ENCODE measurements at regions not wholly inside any gene's neighbourhood (a gene's known extent, or its start where the extent isn't known, plus 50 kb on each side); places are given as distances from the start of the nearest gene placed in this dataset.

DNA sequence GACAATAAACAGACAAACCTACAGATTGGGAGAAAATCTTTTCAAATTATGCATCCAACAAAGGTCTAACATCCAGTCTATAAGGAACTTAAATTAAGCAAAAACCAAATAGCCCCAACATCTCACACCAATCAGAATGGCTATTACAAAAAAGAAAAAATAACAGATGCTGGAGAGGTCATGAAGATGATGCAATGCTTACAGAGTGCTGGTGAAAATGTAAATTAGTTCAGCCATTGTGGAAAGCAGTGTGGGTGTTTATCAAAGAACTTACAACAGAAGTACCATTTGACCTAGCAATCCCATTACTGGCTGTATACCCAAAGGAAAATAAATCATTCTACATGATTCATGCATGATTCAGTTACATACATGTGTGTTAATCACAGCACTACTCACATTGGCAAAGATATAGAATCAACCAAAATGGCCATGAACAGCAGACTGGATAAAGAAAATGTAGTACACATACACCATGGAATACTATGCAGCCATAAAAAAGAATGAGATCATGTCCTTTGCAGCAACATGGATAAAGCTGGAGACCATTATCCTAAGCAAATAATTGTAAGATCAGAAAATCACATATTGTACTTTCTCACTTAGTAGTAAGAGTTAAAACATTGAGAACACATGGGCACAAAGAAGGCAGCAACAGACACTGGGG, 223.9 kb upstream of the WSB1 start:
- TF ChIP-seq, protein P1, sequence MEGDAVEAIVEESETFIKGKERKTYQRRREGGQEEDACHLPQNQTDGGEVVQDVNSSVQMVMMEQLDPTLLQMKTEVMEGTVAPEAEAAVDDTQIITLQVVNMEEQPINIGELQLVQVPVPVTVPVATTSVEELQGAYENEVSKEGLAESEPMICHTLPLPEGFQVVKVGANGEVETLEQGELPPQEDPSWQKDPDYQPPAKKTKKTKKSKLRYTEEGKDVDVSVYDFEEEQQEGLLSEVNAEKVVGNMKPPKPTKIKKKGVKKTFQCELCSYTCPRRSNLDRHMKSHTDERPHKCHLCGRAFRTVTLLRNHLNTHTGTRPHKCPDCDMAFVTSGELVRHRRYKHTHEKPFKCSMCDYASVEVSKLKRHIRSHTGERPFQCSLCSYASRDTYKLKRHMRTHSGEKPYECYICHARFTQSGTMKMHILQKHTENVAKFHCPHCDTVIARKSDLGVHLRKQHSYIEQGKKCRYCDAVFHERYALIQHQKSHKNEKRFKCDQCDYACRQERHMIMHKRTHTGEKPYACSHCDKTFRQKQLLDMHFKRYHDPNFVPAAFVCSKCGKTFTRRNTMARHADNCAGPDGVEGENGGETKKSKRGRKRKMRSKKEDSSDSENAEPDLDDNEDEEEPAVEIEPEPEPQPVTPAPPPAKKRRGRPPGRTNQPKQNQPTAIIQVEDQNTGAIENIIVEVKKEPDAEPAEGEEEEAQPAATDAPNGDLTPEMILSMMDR (IDR thresholded peaks at IDR 0.05; ENCODE audit: borderline replicate concordance, insufficient read depth, low read depth, low read length) = no peak

DNA sequence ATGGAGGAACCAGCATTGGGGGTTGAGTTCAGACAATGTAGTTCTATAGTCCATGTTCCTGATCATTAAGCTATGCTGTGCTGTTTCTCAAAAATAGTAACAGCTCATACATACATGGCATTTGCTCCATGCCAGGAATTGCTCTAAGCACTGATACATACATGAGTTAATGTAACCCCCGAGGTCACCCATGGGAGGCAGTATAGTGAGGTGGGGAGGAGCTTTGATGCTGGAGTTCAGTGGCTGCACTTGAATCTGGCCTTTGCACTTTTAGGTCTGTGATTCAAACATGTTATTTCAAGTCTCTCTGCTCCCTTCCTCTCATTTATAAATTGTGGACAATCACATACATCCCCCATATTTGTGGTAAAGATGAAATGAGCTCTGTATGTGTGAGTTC, 223.1 kb upstream of the WSB1 start:
- TF ChIP-seq, protein P1 (IDR thresholded peaks at IDR 0.05; ENCODE audit: borderline replicate concordance, insufficient read depth, low read depth, low read length) = no peak
- H3K4me3 ChIP-seq (ENCODE audit: low read depth, low read length) = no peak overlapping the region

More for the DNA sequence above, 223.9 kb upstream of the WSB1 start:
- no peak overlapping the region for H3K4me3 ChIP-seq (ENCODE audit: low read depth, low read length)

DNA sequence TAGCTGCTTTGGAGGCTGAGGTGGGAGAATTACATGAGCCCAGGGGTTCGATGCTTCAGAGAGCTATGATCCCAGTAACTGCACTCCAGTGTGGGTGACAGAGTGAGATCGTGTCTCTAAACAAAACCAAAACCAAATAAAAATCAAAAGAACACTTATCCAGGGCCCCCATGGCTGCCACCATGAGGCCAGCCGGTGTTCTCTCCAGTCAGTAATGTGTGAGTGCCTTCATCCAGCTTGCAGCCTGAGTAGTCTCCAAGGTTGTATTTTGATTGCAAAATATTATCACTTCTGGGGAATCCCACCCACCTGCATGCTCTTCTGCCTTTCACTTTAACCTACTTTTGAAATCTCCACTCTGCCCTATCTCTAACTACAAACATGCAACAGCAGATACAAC, 221.0 kb upstream of the WSB1 start:
- H3K4me3 ChIP-seq (ENCODE audit: low read depth, low read length) = no peak overlapping the region
- TF ChIP-seq, protein P1 (IDR thresholded peaks at IDR 0.05; ENCODE audit: borderline replicate concordance, insufficient read depth, low read depth, low read length) = no peak

DNA sequence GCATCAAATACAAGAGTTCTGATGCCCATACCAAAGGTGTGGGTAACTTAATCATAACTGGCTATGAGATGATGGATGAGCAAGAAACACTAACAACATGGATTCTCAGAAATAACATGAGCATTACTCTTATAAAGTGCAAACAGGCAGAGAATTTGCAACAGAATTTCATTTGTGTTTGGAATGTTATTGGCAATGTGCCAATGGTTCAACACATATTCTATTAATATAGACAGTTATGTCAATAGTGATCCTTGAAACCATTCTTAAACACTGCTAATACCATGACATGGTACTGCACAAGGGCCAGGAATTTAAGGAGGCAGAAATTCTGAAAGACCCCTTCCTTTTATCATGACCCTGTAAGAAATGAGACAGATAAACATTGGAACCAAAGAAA, 217.1 kb upstream of the WSB1 start:
- no peak overlapping the region for H3K4me3 ChIP-seq (ENCODE audit: low read depth, low read length)
- TF ChIP-seq, protein P1 (IDR thresholded peaks at IDR 0.05; ENCODE audit: borderline replicate concordance, insufficient read depth, low read depth, low read length) = no peak

DNA sequence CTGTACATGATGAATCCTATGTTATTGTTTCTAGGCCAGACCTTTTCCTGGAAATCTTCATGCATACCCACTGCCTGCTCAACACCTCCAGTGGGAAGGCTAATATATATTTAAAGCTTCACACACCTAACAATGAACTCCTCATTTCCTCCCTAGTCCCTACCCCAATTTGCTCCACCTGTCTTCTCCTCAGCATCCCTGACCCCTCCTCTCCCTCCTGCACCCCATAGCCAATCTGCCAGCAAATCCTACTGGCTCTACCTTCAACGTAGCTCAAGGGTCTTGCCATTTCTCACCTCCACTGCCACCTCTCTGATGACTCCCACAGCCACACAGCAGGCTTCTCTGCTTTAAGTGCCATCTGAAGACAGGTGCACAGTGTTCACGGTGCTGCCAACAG, 215.6 kb upstream of the WSB1 start:
- no peak overlapping the region for H3K4me3 ChIP-seq (ENCODE audit: low read depth, low read length)
- TF ChIP-seq, protein P1 (IDR thresholded peaks at IDR 0.05; ENCODE audit: borderline replicate concordance, insufficient read depth, low read depth, low read length) = no peak

DNA sequence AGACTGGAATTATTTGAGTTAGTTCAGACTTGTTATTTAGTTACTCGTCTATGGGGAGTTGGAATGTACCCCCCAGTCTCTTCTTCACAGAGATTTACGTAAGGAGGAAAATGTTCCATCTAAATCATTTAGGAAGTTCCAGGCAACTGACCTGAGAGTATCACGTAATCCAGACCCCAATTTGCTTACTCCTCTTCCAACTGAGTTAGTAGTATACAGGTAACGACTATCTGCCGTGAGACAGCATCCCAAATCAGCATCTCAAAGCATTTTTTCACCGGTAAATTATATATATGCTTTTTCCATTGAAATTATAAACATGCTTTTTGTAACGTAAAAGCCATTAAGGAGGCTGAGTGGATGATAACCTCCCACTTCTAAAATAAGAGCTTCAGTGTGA, 214.3 kb upstream of the WSB1 start:
- no peak overlapping the region for H3K4me3 ChIP-seq (ENCODE audit: low read depth, low read length)
- TF ChIP-seq, protein P1 (IDR thresholded peaks at IDR 0.05; ENCODE audit: borderline replicate concordance, insufficient read depth, low read depth, low read length) = no peak

DNA sequence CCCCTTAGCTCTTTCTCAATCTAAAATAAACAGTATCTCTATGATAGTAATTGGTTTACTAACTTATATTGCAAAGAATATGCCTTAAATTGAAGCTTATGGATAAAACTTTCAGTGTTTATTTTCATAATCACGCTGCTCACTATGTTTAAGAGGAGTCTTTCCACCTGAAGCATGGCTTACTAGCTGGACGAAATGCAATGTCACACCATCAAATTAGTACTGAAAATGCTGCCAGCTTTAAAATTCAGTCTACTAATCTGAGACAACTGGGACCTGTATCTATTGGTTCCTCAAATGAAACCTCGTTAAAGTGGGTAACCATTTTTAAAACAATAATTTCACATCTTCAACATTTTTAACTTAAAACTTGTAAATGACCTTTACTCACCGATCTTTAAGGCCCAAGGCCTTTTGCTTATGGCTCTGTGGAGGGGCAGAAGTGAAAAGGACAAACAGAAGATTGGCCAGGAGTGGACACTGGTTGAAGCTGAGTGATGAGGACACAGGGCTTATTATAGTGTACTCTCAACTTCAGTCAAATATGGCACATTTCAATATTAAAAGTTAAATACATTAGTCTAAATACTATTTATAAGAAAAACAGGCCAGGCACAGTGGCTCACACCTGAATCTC, 212.8 kb upstream of the WSB1 start:
- no peak overlapping the region for H3K4me3 ChIP-seq (ENCODE audit: low read depth, low read length)
- TF ChIP-seq, protein P1 (IDR thresholded peaks at IDR 0.05; ENCODE audit: borderline replicate concordance, insufficient read depth, low read depth, low read length) = no peak

Data from GM12875 (cell line).